ENCODE measurements at regions not wholly inside any gene's neighbourhood (a gene's known extent, or its start where the extent isn't known, plus 50 kb on each side); places are given as distances from the start of the nearest gene placed in this dataset.
"Not testable (repeated sequence)": the region's sequence is repeated elsewhere in the genome, so short reads cannot be mapped to it uniquely, and the experiment has no call there.

GRCh38 chr4:79563219-79563618 is 155.2 kb upstream of the GK2 start:
- DNase-seq (ENCODE audit: low read depth in 2 of 2): no peak
- TF ChIP-seq CTCF (IDR thresholded peaks at IDR 0.05; ENCODE audit: low read depth, low read length): no peak

GRCh38 chr4:79561751-79562150 is 153.7 kb upstream of the GK2 start:
- no peak for TF ChIP-seq CTCF (IDR thresholded peaks at IDR 0.05; ENCODE audit: low read depth, low read length)
- DNase-seq (ENCODE audit: low read depth in 2 of 2): no peak
- no peak overlapping the region for H3K4me3 ChIP-seq (replicated peaks in 1 of 2; ENCODE audit: low read depth in 2 of 2, low read length in 2 of 2)

More at GRCh38 chr4:79563219-79563618, 155.2 kb upstream of the GK2 start:
- no peak overlapping the region for H3K4me3 ChIP-seq (replicated peaks in 1 of 2; ENCODE audit: low read depth in 2 of 2, low read length in 2 of 2)

DNA sequence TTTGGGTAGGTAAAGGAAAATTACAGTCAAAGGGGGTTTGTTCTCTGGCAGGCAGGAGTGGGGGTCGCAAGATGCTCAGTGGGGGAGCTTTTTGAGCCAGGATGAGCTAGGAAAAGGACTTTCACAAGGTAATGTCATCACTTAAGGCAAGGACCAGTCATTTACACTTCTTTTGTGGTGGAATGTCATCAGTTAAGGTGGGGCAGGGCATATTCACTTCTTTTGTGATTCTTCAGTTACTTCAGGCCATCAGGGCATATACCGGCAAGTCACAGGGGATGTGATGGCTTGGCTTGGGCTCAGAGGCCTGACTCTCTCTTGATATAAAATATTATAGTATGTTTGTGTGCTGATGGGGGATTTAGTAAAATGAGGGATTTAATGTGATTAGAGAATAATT is 151.4 kb upstream of the GK2 start:
- H3K4me3 ChIP-seq (replicated peaks in 1 of 2; ENCODE audit: low read depth in 2 of 2, low read length in 2 of 2); DNase-seq (ENCODE audit: low read depth in 2 of 2): not testable (repeated sequence)

DNA sequence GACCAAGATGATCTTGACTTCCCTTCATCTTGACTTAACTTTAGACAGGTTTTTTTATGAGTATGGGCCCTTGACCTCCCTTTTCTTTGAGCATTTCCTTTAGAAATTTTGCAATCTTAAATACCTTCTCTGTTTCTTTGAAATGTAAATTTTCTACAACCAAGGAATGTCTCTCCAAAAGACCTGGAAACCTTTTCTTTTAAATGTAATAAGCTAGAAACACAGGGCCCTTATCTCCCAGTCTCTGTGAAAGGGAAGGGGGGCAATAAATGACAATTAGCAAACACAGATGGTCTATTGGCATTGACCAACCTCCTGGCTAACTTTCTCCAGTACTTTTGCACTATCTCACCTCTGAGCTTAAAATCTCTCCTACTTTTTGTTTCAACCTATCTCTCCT is 144.3 kb upstream of the GK2 start:
- no peak for TF ChIP-seq CTCF (IDR thresholded peaks at IDR 0.05; ENCODE audit: low read depth, low read length)
- H3K4me3 ChIP-seq (replicated peaks in 1 of 2; ENCODE audit: low read depth in 2 of 2, low read length in 2 of 2): no peak overlapping the region
- no peak for DNase-seq (ENCODE audit: low read depth in 2 of 2)

- no peak for TF ChIP-seq CTCF (IDR thresholded peaks at IDR 0.05; ENCODE audit: low read depth, low read length)
- no peak for DNase-seq (ENCODE audit: low read depth in 2 of 2)
- no peak overlapping the region for H3K4me3 ChIP-seq (replicated peaks in 1 of 2; ENCODE audit: low read depth in 2 of 2, low read length in 2 of 2)
Observed at GRCh38 chr4:79551555-79551954, 143.5 kb upstream of the GK2 start.

DNA sequence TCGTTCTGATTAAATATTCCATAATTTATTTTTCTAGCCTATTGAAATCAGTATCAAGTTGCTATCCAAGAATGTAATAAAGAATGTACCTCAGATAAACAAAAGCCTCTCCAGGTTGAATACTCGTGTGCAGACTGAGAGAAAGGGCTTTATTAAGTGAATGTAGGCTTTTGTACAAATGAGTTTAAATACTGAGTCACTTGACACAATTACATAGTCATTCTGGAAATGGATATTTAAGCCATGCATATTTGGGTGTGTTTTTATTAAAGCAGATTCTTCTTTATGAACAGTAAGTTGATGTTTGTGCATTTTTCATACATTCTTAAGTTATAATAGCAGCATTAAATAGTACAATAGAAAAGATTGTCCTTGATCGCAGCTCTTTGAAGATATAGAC is 139.8 kb upstream of the GK2 start:
- H3K4me3 ChIP-seq (replicated peaks in 1 of 2; ENCODE audit: low read depth in 2 of 2, low read length in 2 of 2): no peak overlapping the region
- no peak for DNase-seq (ENCODE audit: low read depth in 2 of 2)
- TF ChIP-seq CTCF (IDR thresholded peaks at IDR 0.05; ENCODE audit: low read depth, low read length): no peak

DNA sequence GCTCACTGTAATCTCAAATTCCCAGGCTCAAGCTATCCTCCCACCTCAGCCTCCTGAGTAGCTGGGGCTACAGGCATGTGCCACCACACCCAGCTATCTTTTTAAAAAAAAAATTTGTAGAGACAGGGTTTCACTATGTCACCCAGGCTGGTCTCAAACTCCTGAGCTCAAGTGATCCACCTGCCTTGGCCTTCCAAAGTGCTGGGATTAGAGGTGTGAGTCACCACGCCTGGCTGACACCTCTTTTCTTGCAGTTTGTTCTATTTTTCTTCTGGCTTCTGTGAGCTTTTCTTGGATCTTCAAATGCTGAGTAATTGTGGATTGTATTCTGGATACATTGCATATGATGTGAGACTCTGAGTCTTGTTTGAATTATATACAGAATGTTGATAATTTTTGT is 137.3 kb upstream of the GK2 start:
- H3K4me3 ChIP-seq (replicated peaks in 1 of 2; ENCODE audit: low read depth in 2 of 2, low read length in 2 of 2); DNase-seq (ENCODE audit: low read depth in 2 of 2): not testable (repeated sequence)

DNA sequence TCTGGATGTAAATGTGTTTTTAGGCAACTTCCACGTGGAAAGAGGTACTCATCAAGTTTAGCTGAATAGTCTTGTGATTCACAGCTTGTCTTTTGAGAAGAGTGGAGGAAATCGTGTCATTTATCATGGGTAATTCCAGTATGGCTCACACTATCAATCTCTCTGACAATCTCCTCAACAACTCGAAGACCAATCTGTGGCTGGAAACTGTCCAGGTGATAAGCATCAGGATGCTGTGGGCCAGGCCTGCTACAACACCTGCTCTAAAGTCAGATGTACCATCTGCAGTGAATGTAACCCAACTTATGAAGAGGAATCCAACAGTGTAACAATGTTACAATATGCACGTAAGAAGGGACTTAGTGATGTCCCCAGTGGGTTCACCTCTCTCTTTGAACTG is 132.1 kb upstream of the GK2 start:
- no peak overlapping the region for H3K4me3 ChIP-seq (replicated peaks in 1 of 2; ENCODE audit: low read depth in 2 of 2, low read length in 2 of 2)
- no peak for TF ChIP-seq CTCF (IDR thresholded peaks at IDR 0.05; ENCODE audit: low read depth, low read length)
- no peak for DNase-seq (ENCODE audit: low read depth in 2 of 2)

Measured in cardiac fibroblast (primary cell).